Stimulated activated CD8-positive, alpha-beta memory T cell treated with anti-CD3 and anti-CD28 coated beads, Interleukin-15, amount 100 ng/mL, for 1 hour (primary cell): ENCODE measurements at regions not wholly inside any gene's neighbourhood (a gene's known extent, or its start where the extent isn't known, plus 50 kb on each side); places are given as distances from the start of the nearest gene placed in this dataset.
A peak's percentile ranks its signal among the peaks of the same experiment; 100 is the strongest.

Source experiments
- DNase-seq: peaks from one replicate; pipeline ENCODE4 v3.0.0-alpha.2; 2020; ENCODE audit warnings: low read depth

DNA sequence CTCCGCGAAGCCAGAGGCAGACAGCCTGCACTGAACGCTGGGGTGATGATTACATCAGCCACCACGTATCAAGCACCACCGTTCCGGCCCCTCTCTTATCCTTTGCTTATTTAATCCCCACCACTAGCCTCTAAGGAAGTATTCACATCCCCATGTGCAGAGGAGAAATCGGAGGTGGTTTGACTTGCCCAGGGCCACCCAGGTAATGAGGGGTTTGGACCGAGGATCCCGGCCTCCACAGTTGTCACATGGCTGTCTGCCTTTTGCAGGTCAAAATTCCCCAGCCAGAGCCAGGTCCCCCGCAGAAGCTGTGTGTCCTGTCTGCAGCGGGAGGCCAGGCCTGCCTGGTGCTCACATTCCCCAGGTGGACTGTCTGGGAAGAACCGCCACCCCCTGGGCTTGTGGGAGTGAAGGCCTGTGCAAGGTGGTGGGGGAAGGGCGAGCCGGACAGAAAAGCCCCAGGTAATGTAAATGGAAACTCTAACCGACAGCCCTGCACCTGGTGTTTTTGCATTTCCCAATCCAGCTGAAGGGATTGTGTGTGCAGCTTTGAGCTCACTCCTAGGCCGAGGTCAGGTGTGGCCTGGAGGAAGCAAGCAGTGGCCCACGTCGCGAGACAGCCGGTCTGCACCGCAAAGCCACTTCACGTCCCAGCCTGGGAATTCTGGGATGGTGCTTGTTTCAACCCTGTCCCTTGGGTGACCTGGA is 108.5 kb upstream of the ID2 start:
- DNase-seq: no peak

DNA sequence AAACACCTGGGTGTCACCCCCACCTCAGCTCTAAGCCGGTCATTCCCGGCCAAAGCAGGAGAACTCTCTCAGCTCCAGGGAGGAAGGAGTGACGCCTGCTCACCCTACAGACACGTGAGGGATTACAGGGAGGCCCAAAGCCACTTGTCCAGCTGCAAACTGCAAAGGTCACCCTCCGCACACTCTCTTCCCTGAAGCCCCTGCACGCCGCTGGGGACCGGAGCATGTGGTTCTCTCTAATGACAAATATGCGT is 108.0 kb upstream of the ID2 start:
- no peak for DNase-seq

DNA sequence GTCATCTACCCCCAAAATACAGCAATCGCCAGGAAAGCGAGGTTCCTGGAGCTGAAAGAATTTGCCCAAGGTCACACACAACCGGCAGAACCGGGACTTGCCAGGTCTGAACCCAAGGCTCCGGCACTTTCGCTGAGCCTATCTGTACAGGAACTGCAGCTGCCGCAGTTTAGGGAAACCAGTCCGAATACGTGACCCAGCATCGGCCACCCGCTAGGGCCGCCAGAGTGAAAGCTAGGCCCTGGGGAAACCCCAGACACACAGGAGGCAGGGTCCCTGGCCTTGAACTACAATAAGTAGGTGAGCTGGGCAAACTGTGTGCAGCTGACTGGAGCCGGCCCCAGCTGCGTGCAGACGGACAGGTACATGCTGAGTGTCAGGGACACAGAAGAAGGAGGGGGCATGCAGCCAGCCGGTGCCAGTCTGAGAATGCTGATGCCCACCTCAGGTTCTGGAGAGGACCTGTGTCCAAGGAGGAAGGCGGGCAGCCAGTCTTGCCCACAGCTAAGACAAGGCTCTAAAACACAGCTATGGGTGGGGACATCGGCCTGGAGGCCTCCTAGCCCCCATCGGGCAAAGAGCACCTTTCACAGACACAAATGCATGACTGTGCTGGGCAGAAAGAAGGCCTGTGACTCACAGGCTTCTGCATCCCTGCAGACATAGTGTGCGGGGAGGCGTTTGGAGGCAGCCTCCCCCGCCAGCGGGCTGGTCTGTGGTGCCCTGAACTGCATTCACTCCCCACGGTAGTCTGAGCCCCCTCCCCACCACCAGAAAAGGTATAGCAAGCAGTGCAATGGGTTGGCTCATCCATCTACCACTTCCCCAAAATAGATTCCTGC is 107.4 kb upstream of the ID2 start:
- DNase-seq: no peak

DNA sequence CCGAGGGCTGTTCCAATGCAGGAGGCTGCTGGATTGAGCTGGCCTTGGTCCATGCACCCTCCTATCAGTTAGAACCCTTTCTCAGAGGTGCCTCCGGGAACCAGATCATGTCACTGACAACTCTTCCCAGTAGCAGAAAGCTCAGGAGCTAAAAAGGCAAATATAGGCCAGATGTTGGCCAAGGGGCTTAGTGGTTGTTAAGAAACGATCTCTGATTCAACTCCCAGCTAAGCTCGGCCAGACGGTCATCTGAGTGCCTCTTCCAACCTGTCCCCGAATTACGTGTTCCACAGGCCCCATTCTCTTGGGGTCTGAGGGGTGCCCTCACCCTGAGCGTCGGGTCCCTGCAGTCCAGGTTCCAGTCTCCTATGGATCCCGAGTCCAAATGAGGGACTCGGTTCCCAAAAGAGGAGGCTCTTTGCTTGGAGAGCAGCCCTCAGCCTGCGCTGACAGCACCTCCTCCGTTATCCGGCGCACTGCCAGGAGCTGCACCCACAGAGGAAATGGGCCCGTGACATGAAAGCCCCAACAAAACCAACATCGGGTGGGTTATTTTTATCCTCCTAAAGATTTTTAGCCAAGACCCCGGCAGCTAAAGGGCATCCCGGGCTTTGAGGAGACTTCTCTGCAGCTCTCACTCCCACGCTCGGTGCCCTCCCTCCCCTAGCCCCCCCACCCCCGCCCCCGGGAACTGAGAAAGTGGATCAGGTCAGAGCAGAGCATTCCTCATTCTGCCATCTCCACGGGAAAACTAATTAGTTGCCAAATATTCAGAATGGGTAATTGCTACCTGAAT is 106.6 kb upstream of the ID2 start:
- DNase-seq: peak; percentile 16

- no peak for DNase-seq
Observed at GRCh38 chr2:8575834-8576423, 105.9 kb upstream of the ID2 start.

DNA sequence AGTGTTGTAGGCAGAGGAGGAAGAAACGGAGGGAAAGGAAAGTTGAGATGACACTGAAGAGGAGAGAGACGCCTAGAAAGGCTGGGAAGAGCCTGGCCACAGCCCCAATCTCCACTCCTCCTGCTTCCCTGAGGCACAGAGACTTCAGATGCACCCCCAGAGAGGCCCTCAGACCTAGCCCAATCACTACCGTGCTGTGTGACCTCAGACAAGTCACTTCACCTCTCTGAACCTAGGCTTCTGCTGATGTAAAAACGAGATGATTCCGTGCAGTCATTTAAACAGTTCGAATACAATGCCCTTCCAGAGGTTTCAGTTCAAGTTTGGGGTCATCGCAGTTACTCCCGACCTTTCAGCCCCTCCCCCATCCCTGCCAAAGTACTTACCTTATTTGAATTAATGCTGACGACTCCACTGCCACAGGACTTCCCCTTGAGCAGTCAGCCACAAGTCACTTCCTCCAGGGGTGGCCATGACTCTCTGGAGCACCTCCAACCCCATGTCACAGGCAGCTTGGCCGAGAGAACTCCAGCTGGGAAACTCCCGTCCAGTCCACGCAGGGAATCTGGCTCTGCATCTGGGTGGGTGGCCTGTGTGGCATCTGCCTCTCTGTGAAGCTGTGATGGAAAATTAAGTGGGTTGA is 105.2 kb upstream of the ID2 start:
- no peak for DNase-seq

GRCh38 chr2:8577573-8577972 is 104.3 kb upstream of the ID2 start:
- DNase-seq: no peak

- DNase-seq: no peak
Observed at GRCh38 chr2:8578335-8579244, 103.3 kb upstream of the ID2 start.

DNA sequence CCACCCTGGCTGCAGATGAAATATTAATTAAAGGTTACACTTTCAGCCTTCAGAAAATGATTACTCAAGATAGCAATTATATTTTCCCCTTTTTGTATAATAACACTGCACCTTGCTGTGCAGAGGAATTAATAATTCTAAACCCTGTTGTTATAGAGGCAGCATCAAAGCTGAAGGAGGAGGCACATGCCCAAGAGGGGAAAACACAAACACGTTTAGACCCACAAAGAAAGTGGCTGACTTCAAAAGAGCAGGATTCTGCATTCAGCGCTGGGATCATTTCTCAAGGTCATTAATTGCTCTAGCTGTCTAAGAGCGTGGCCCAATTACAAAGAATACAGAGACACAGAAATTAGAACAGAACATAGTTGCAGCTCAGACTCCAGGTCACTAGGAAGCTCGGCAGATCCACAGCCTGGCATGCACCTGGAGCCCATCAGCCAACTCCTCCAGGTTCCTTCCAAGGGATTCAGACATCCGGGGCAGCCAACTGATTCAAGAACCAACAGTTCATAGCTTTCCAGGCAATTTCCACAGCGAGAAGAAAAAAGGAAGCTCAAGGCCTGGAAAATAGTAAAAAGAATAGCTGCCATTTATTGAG is 102.3 kb upstream of the ID2 start:
- DNase-seq: no peak

DNA sequence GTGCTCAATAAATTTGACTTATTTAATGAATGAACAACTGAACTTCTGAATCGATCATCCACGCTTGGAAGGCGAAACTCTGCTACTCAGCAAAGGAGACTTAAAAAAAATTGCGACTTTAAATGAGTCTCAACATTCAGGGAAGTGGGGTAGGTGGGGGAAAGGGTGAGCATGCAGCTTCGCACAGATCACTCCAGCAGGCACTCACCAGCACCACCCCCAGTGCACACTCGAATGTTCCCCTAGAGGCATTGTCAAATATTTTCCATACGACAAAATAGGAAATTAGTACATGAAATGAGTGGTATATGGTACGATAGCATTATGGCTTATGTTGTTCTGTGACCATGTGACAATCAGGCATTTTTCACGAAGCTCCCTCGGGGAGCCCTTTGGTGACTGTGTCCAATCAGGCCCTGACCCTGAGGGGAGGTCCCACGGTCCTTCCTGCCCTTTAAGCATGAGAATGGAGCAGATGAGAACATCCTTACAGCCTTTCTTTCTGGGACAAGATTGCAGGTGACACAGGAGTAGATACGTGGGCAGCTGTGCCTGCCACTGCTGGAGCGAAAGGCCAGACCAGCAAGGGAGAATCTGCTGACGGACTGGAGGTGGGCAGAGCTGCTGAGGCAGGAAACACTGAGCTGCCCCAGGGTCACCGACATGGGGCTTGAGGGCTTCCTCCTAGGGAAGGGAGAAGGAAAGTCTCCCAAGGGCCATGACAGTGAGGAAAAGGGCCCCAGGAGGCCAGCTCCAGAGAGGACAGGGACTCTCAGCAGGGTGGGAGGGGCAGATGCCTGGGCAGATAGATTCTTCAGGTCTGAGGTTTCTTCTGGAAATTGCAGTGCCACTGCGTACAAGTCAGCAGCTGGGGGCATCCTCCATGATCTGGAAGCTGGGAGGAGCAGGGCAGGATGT is 101.3 kb upstream of the ID2 start:
- no peak for DNase-seq

- DNase-seq: no peak
Observed at GRCh38 chr2:8581234-8581561, 100.7 kb upstream of the ID2 start.

DNA sequence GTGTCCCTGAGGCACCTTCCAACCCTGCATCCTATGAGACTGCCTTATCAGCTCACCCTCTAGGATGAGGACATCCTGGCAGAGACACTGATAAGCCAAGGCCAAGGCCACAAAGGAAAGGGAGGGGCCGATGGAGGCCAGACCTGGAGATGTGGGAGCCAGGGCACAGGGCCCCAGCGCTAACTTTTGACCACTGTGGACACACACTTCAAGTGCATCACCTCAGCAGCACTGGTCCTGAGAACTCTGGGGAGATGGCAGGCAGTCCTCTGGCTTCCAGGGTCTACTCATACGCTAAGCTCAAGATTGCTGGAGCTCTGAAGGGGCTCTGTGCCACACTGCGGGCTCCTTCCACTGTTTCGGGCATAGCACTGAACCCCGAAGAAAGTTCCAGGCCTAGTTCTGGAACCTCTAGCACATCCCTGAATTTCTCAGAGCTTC is 100.2 kb upstream of the ID2 start:
- no peak for DNase-seq

- no peak for DNase-seq
Observed at GRCh38 chr2:8582191-8582590, 99.7 kb upstream of the ID2 start.

DNA sequence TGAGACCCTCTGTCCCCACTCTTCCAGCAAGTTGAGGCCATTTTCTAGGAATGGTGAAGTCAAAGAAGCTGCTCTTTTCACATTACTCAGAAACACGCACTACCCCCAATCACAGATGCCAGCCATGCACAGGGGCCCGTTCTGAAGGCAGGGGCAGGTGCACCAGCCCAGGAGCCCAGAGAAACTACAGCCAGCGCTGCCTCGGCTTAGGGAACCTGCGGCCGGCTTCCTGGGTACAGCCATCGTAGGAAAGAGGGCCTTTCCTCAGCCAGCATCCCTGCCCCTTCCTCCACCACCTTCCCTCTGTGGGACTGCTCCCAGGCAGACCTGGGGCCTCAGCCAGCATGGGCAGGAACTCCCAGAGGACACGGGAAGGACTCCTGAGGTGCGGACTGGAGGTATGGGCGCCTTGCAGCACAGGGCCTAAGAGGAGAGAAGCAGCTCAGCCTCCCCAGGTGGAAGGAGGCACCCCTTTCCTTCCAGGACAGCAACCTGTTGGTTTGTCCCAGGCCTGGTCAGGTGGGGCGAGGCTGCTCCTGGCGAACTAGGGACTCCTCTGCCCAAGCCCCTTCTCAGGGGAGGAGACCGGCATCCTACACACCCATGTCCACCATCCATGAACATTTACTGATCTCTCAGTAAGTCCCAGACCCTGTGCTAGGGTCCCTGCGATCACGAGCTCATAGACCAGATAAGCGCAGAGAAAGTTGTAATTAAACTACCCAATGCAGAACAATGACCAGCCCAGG is 99.0 kb upstream of the ID2 start:
- DNase-seq: no peak

- peak; percentile 39 for DNase-seq
Observed at GRCh38 chr2:8583400-8584173, 98.3 kb upstream of the ID2 start.

- DNase-seq: no peak
Observed at GRCh38 chr2:8584174-8585066, 97.4 kb upstream of the ID2 start.

- DNase-seq: no peak
Observed at GRCh38 chr2:8586457-8587051, 95.3 kb upstream of the ID2 start.
